ENCODE measurements at regions not wholly inside any gene's neighbourhood (a gene's known extent, or its start where the extent isn't known, plus 50 kb on each side); places are given as distances from the start of the nearest gene placed in this dataset.

DNA sequence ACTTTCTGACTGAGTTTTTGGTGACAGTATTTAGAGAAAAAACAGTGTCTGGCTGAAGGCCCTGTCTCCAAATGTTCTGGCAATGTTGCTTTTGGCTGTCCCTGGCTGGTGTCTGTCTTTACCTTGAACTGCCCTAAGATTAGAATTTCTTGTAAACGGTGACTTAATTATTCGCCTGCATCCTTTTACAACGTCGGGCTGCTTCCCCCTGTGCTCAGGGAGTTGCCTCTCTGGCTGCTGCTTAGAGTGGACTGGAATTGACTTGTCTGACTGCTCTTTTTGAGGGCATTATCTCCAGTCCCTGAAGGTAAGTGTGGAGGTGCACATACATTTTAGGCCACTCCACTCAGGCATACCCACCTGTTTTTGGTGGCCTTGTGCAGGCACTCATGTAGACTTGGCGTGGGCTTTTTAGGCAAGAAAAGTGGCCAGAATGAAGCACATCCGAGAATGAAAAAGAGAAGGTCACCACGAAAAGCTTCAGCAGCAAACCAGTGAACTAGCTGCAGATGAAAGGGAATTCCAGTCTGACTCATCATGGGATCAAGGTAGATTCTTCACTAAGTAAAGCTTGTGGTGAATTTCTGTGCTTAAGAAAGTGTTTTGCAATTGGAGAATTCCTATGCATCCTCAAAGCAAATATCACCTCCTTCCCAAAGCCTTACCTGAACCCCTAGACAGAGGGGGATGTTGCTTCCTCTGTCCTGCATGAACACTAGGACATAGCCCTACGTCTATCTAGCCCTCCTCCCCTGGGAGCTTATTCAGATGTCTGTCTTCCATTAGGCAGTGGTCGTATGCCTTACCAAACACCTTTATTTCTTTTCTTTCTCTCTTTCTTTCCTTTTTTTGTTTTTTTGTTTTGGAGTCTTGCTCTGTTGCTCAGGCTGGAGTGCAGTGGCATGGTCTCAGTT is 230.3 kb upstream of the TRIB2 start:
- DNase-seq: peak; percentile 26 to 73 (median 54)
- intact Hi-C loops (cut with DNase I): no loop called here
- H3K27ac ChIP-seq: peak overlapping the region in 4 of 5 donors; percentile 31 to 75 (median 64)

DNA sequence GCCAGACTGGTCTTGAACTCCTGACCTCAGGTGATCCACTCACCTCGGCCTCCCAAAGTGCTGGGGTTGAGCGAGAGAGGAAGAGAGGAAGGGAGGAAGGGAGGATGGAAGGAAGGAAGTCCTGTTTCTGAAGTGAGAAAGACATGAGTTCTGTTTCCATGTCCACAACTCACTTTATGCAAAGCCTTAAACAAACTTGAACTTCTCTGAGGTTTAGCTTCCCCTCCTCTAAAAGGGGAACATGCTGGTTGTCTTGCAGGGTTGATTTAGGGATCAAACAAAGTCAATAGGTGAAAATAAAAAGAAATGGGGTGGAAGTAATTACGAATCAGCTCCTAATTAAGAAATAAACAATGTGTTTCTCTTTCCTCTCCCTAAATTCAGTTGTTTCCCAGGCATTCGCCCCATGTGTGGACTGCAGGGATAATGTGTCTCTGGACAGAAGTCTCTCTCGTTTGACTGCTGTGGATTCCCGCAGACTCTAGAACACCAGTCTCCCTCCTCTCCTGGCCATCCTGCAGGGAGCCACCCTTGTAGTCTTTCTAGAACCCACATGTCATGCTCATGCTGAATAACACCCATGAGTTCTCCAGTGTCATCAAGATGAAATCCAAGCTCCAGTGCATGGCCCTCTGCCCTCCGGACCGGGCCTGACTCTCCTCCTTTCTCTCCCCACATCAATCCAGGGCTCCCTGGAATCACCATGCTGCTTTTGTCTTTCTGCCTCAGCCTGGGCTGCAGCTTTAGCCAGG is 229.3 kb upstream of the TRIB2 start:
- Histone ChIP-seq H3K9me3 (replicated peaks in 1 of 3) (peaks cover 0 to 4% (median 0%) of the 10 kb centered on the region in 3 donors), H3K27me3 (no peaks in the 10 kb centered on the region), H3K36me3 (replicated peaks in 1 of 2) (no peaks in the 10 kb centered on the region), H3K27ac (peak overlapping the region in 4 of 5 donors; percentile 31 to 75 (median 64)), H3K4me1 (replicated peaks in 1 of 2) (peaks cover 10 to 20% of the 10 kb centered on the region in 2 donors), H3K4me3 (no peak overlapping the region)
- TF ChIP-seq, protein P1, sequence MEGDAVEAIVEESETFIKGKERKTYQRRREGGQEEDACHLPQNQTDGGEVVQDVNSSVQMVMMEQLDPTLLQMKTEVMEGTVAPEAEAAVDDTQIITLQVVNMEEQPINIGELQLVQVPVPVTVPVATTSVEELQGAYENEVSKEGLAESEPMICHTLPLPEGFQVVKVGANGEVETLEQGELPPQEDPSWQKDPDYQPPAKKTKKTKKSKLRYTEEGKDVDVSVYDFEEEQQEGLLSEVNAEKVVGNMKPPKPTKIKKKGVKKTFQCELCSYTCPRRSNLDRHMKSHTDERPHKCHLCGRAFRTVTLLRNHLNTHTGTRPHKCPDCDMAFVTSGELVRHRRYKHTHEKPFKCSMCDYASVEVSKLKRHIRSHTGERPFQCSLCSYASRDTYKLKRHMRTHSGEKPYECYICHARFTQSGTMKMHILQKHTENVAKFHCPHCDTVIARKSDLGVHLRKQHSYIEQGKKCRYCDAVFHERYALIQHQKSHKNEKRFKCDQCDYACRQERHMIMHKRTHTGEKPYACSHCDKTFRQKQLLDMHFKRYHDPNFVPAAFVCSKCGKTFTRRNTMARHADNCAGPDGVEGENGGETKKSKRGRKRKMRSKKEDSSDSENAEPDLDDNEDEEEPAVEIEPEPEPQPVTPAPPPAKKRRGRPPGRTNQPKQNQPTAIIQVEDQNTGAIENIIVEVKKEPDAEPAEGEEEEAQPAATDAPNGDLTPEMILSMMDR (IDR thresholded peaks at IDR 0.05): no peak
- no peak for TF ChIP-seq POLR2A (IDR thresholded peaks at IDR 0.05)
- intact Hi-C loops (cut with DNase I): no loop called here
- no peak for DNase-seq
- 88 to 92% (median 91%) methylated on average over 8 of the region's 8 CpGs for WGBS, 4 donors

More for the DNA sequence above, 230.3 kb upstream of the TRIB2 start:
- WGBS, 4 donors: 34 to 53% (median 39%) methylated on average over 9 of the region's 9 CpGs
- peak in 1 of 2 donors; percentile 23 for TF ChIP-seq POLR2A (IDR thresholded peaks at IDR 0.05)
- TF ChIP-seq, protein P1 (IDR thresholded peaks at IDR 0.05): no peak
- no peaks in the 10 kb centered on the region for H3K27me3 ChIP-seq
- no peak overlapping the region for H3K4me3 ChIP-seq
- H3K36me3 ChIP-seq (replicated peaks in 1 of 2): no peaks in the 10 kb centered on the region
- peaks cover 0 to 4% (median 0%) of the 10 kb centered on the region in 3 donors for H3K9me3 ChIP-seq (replicated peaks in 1 of 3)
- H3K4me1 ChIP-seq (replicated peaks in 1 of 2): peaks cover 10 to 20% of the 10 kb centered on the region in 2 donors

DNA sequence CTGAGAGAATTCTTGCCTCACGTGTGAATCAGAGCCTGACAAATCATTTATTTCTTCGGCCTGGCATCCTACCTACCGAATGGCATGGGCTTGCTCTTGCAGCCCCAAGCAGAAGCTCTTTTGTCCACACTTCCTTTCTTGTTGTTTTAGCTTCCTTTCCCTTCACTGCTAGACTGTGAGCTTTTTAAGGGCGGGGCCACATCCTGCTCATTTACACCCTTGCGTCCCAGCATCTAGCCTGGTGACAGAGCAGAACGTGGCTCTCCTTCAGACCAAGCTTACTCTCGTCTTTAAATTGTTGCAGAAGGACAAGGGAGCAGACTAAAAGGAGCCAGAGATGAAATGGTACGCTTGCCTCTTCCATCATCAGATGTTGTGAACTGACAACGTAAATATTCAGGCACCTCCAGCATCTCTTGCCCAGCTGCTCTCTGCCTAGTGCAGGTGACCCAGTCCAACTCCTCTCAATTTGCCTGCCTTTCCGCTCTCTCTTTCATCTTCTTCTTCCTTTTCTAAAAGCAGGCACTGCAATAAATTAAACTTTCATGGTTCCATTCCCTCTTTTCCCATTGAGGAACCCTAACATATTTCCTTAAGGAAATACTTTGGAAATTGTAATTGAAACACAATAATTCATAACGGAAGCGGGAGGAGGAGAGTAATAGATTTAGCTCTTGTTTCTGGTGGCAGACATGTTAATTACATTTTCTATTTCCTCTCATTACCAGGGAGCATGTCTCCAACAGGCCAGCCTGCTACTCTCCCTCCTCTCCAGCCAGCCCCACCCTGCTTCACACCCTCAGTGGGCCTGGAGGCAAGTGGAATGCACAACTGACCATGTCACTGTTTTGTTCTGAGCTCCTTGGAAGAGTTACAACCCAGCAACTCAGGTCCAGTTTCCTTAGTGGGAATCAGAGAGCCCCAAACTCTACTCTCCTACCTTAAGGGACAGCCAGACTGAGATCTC is 228.1 kb upstream of the TRIB2 start:
- Histone ChIP-seq H3K36me3 (replicated peaks in 1 of 2) (no peaks in the 10 kb centered on the region), H3K27me3 (no peaks in the 10 kb centered on the region), H3K4me1 (replicated peaks in 1 of 2) (peaks cover 10 to 26% of the 10 kb centered on the region in 2 donors), H3K9me3 (replicated peaks in 1 of 3) (peaks cover 0 to 2% (median 0%) of the 10 kb centered on the region in 3 donors), H3K27ac (no peak overlapping the region), H3K4me3 (no peak overlapping the region)
- no peak for DNase-seq
- 66 to 72% (median 69%) methylated on average over 12 of the region's 12 CpGs for WGBS, 4 donors
- TF ChIP-seq, protein P1 (IDR thresholded peaks at IDR 0.05): no peak
- no peak for TF ChIP-seq POLR2A (IDR thresholded peaks at IDR 0.05)
- intact Hi-C loops (cut with DNase I): no loop called here
